ENCODE measurements at regions not wholly inside any gene's neighbourhood (a gene's known extent, or its start where the extent isn't known, plus 50 kb on each side); places are given as distances from the start of the nearest gene placed in this dataset.

- intact Hi-C loops (cut with DNase I), result no loop called here
- no peaks in the 10 kb centered on the region for H3K4me1 ChIP-seq (replicated peaks)
- H3K27me3 ChIP-seq (replicated peaks; ENCODE audit: insufficient read depth), result no peaks in the 10 kb centered on the region
- no peak for DNase-seq (ENCODE audit: low spot score)
- no peak overlapping the region for H3K27ac ChIP-seq
- 91% methylated on average over 13 of the region's 13 CpGs for WGBS
- H3K4me3 ChIP-seq, result no peak overlapping the region
- TF ChIP-seq POLR2AphosphoS5 (IDR thresholded peaks at IDR 0.05) (no peak), CTCF (IDR thresholded peaks at IDR 0.05) (no peak), POLR2A (IDR thresholded peaks at IDR 0.05) (no peak)
- no peaks in the 10 kb centered on the region for H3K36me3 ChIP-seq
- H3K9me3 ChIP-seq, result no peaks in the 10 kb centered on the region
Measured at GRCh38 chr17:419073-419735, 66.6 kb upstream of the RPH3AL start.

GRCh38 chr17:418421-418751, 65.8 kb upstream of the RPH3AL start:
- DNase-seq (ENCODE audit: low spot score), result no peak
- no peak overlapping the region for H3K27ac ChIP-seq
- H3K9me3 ChIP-seq, result no peaks in the 10 kb centered on the region
- intact Hi-C loops (cut with DNase I), result no loop called here
- TF ChIP-seq POLR2A (IDR thresholded peaks at IDR 0.05), result no peak
- no peak for TF ChIP-seq CTCF (IDR thresholded peaks at IDR 0.05)
- no peak for TF ChIP-seq POLR2AphosphoS5 (IDR thresholded peaks at IDR 0.05)
- no peak overlapping the region for H3K4me3 ChIP-seq
- no peaks in the 10 kb centered on the region for H3K36me3 ChIP-seq
- WGBS, result 79% methylated on average over 8 of the region's 8 CpGs
- no peaks in the 10 kb centered on the region for H3K4me1 ChIP-seq (replicated peaks)
- no peaks in the 10 kb centered on the region for H3K27me3 ChIP-seq (replicated peaks; ENCODE audit: insufficient read depth)

- TF ChIP-seq POLR2AphosphoS5 (IDR thresholded peaks at IDR 0.05) (no peak), POLR2A (IDR thresholded peaks at IDR 0.05) (no peak), CTCF (IDR thresholded peaks at IDR 0.05) (no peak)
- DNase-seq (ENCODE audit: low spot score), result no peak
Measured at GRCh38 chr17:417691-418420, 65.2 kb upstream of the RPH3AL start.

GRCh38 chr17:416293-417206, 63.9 kb upstream of the RPH3AL start:
- Histone ChIP-seq H3K27me3 (replicated peaks; ENCODE audit: insufficient read depth) (no peaks in the 10 kb centered on the region), H3K27ac (no peak overlapping the region), H3K4me1 (replicated peaks) (no peaks in the 10 kb centered on the region), H3K4me3 (no peak overlapping the region), H3K36me3 (no peaks in the 10 kb centered on the region), H3K9me3 (no peaks in the 10 kb centered on the region)
- TF ChIP-seq POLR2A (IDR thresholded peaks at IDR 0.05) (no peak), POLR2AphosphoS5 (IDR thresholded peaks at IDR 0.05) (no peak), CTCF (IDR thresholded peaks at IDR 0.05) (no peak)
- intact Hi-C loops (cut with DNase I), result no loop called here
- DNase-seq (ENCODE audit: low spot score), result no peak
- WGBS, result 81% methylated on average over 22 of the region's 23 CpGs

More at GRCh38 chr17:417691-418420, 65.2 kb upstream of the RPH3AL start:
- H3K27ac ChIP-seq, result no peak overlapping the region
- no peak overlapping the region for H3K4me3 ChIP-seq
- H3K4me1 ChIP-seq (replicated peaks), result no peaks in the 10 kb centered on the region
- H3K36me3 ChIP-seq, result no peaks in the 10 kb centered on the region
- 89% methylated on average over 16 of the region's 16 CpGs for WGBS
- H3K9me3 ChIP-seq, result no peaks in the 10 kb centered on the region
- no peaks in the 10 kb centered on the region for H3K27me3 ChIP-seq (replicated peaks; ENCODE audit: insufficient read depth)
- intact Hi-C loops (cut with DNase I), result no loop called here
